AG09309 (cell line): ENCODE measurements at regions not wholly inside any gene's neighbourhood (a gene's known extent, or its start where the extent isn't known, plus 50 kb on each side); places are given as distances from the start of the nearest gene placed in this dataset.
A peak's percentile ranks its signal among the peaks of the same experiment; 100 is the strongest.
"Not testable (repeated sequence)": the region's sequence is repeated elsewhere in the genome, so short reads cannot be mapped to it uniquely, and the experiment has no call there.

ENCODE experiments used
- DNase-seq: peaks from one replicate; pipeline ENCODE4 v3.0.0-alpha.2; 2010; ENCODE audit warnings: low read depth
- H3K4me3 ChIP-seq: 2 replicates; pipeline ENCODE4 v1.5.1; 2011; ENCODE audit warnings: mild to moderate bottlenecking, low read depth, low read length, moderate library complexity; ENCODE audit not compliant: control insufficient read depth
- TF ChIP-seq, protein P1 (sequence below): IDR thresholded peaks from 2 replicates; pipeline ENCODE4 v1.5.1; 2011; ENCODE audit warnings: mild to moderate bottlenecking, low read depth, low read length, inconsistent platforms; ENCODE audit not compliant: insufficient read depth, control insufficient read depth; ENCODE audit errors: missing control alignments

DNA sequence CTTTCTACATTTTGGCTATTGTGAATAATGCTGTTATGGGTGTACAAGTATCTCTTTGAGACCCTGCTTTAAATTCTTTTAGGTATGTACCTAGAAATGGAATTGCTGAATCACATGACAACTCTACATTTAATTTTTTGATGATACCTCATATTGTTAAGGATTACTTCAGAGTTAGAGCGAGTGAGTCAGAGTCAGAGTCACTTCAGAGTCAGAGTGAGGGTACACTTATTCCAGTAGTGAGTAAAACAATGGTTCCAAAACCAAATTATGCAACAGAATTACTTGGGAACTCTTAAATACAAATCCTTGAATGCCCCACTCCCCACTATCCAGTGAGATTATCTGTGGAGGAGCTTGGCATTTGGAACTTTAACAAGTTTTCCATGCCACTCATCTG lies 50.3 kb upstream of the SNRK start:
- H3K4me3 ChIP-seq, result no peak overlapping the region
- no peak for DNase-seq
- TF ChIP-seq, protein P1, sequence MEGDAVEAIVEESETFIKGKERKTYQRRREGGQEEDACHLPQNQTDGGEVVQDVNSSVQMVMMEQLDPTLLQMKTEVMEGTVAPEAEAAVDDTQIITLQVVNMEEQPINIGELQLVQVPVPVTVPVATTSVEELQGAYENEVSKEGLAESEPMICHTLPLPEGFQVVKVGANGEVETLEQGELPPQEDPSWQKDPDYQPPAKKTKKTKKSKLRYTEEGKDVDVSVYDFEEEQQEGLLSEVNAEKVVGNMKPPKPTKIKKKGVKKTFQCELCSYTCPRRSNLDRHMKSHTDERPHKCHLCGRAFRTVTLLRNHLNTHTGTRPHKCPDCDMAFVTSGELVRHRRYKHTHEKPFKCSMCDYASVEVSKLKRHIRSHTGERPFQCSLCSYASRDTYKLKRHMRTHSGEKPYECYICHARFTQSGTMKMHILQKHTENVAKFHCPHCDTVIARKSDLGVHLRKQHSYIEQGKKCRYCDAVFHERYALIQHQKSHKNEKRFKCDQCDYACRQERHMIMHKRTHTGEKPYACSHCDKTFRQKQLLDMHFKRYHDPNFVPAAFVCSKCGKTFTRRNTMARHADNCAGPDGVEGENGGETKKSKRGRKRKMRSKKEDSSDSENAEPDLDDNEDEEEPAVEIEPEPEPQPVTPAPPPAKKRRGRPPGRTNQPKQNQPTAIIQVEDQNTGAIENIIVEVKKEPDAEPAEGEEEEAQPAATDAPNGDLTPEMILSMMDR, result no peak

GRCh38 chr3:43233062-43233461 lies 53.3 kb upstream of the SNRK start:
- no peak overlapping the region for H3K4me3 ChIP-seq
- TF ChIP-seq, protein P1, result no peak

DNA sequence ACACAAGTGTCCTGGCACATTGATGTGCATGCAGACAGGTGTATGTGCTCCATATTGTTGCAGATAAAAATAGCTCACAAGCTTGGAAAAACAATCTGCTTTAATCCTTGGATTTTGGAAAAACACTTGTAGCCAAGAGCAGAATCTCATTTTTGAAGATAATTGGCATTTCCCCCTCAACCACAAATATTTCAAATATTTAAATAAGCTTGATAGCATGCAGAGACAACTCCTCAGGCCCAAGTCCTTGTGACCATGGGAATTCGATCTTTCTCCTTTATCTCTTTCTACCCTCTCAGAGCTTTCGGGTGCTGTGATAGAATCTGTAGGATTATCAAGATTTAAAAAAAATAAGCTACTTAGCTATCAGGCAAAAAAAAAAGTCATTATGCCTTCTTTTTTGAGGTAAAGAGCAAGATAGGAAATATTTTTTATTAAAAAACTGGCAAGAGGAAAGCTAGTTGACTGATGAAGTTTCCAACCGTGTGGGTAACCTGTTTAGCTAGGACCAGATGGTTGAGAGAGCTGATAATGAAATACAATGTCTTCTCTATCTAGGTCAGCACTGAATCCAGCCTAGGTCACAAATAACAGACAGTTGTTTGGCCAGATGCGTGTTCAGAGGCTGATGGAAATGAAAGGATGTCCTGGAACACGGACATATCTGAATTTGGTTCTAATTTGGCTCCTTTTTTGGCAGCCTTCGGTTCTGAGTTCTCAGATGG lies 54.9 kb upstream of the SNRK start:
- no peak overlapping the region for H3K4me3 ChIP-seq
- TF ChIP-seq, protein P1, result no peak
- peak; percentile 40 for DNase-seq

More at GRCh38 chr3:43233062-43233461, 53.3 kb upstream of the SNRK start:
- no peak for DNase-seq

GRCh38 chr3:43229865-43230264 lies 56.5 kb upstream of the SNRK start:
- H3K4me3 ChIP-seq, DNase-seq: not testable (repeated sequence)

- not testable (repeated sequence) for H3K4me3 ChIP-seq, DNase-seq
These were observed 58.7 kb upstream of the SNRK start for GRCh38 chr3:43227685-43228084.

DNA sequence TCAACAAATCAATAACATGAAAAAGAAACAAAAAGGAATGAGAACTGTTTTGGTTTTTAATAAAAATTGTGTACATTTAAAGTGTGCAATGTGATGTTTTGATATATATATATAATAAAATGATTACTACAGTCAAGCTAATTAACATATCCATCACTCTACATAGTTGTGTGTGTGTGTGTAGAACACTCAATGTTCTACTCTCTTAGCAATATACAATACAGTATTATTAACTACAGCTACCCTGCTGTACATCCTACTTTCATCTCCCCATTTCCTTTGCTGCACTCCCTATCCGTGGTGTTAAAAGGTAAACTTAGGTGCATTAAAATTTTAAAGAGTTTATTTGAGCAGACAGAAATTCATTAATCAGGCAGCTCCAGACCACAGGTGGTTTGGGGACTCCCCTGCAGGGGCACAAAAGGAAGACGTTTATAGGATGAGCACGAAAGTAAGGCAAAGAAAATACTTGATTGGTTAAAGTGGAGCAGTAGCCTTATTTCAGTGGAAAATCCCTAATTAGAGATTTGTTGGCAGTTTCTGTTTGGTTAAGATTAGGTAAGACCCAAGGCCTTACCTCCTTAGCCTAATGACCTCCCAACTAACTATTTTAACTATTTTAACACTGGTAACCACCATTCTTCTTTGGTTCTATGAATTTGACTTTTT lies 61.8 kb upstream of the SNRK start:
- TF ChIP-seq, protein P1, result no peak
- no peak for DNase-seq
- no peak overlapping the region for H3K4me3 ChIP-seq

DNA sequence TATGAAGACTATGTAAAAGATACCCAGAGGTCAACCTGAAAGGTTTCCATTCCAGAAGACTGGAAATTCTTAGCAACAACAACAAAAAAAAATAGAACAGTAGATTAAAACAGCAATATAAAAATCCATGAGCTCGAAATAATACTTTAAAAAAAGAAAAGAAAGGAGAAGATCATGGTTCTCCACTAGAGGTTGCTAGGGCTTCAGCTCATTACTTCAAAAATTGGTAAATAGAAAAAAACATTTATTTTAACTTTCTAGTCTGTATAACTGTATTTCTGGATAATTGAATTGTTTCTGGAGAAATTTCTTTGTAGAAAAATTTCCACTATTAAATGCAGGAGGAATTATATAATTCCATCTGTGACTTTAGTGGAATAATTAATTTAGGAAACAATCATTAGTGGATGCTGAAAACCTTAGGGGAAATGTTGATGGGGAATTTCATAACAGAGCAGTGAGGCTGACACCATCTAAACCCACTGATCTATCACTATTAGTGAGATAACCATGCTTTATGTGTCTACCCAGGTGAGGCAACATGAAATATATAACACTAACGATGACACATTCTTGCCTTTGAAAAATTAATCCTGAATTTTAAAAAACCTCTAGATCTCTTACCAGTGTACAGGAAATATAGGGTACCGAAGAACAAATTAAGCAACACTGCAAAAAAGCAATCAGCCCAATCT lies 62.5 kb upstream of the SNRK start:
- no peak overlapping the region for H3K4me3 ChIP-seq
- TF ChIP-seq, protein P1, result peak; percentile 45
- DNase-seq, result no peak
